Suprapubic skin (tissue), 4 donors: ENCODE measurements at regions not wholly inside any gene's neighbourhood (a gene's known extent, or its start where the extent isn't known, plus 50 kb on each side); places are given as distances from the start of the nearest gene placed in this dataset.

ENCODE experiments used
- DNase-seq, 2 donors: peaks; one replicate each; pipeline ENCODE4 v3.0.0-alpha.2; 2019; ENCODE audit warnings: low spot score in 2 of 2
- H3K27ac ChIP-seq: fragments of 200-600 bp; sonication (generic); one replicate; pipeline ENCODE4 v1.5.1; 2019
- H3K27me3 ChIP-seq: fragments of 200-600 bp; sonication (generic); one replicate; pipeline ENCODE4 v1.5.1; 2019
- H3K36me3 ChIP-seq: fragments of 200-600 bp; sonication (generic); one replicate; pipeline ENCODE4 v1.5.1; 2019
- H3K4me1 ChIP-seq: fragments of 200-600 bp; sonication (generic); one replicate; pipeline ENCODE4 v1.5.1; 2019
- H3K4me3 ChIP-seq: fragments of 200-600 bp; sonication (generic); one replicate; pipeline ENCODE4 v1.5.1; 2019; ENCODE audit warnings: mild to moderate bottlenecking
- H3K9me3 ChIP-seq: fragments of 200-600 bp; sonication (generic); one replicate; pipeline ENCODE4 v1.5.1; 2019
- EP300 ChIP-seq: sonication (generic); formaldehyde crosslinking; IDR thresholded peaks from one replicate; pipeline ENCODE4 v1.6.1; 2017; ENCODE audit warnings: antibody characterized with exemption
- POLR2A ChIP-seq, 2 donors: fragments of 450-650 bp; IDR thresholded peaks; one replicate each; pipeline ENCODE4 v1.6.1; 2017; ENCODE audit warnings: antibody characterized with exemption in 2 of 2, mild to moderate bottlenecking in 2 of 2, moderate library complexity in 2 of 2
- POLR2AphosphoS5 ChIP-seq, 3 donors: sonication (generic); formaldehyde crosslinking; IDR thresholded peaks; one replicate each; pipeline ENCODE4 v1.6.1; 2017; ENCODE audit warnings: antibody characterized with exemption in 3 of 3
- WGBS: methylation state at CpG from one replicate; pipeline ENCODE4 v1.1.5; 2018; 5-methylcytosine and 5-hydroxymethylcytosine counted together
- TF ChIP-seq, protein P1 (sequence below), 2 donors: fragments of 200-600 bp in 1 of 2; fragments of 450-650 bp in 1 of 2; sonication (generic) in 1 of 2; IDR thresholded peaks; one replicate each; pipeline ENCODE4 v1.5.1; 2016 to 2019; ENCODE audit warnings: antibody characterized with exemption in 2 of 2, mild to moderate bottlenecking in 1 of 2, moderate library complexity in 1 of 2

DNA sequence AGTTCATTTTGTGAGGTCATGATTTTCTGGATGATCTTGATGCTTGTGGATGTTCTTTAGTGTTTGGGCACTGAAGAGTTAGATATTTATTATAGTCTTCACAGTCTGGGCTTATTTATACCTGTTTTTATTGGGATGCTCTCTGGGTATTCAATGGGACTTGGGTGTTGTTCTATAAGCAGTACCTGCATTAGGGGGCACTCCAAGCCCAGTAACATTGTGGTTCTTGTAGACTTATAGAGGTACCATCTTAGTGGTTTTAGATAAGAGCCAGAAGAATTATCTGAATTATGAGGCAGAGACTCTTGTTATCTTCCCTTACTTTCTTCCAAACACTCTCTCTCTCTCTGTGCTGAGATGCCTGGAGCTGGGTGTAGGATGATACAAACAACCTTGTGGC lies 470.0 kb downstream of the PIK3C3 start:
- Histone ChIP-seq H3K4me3 (no peak overlapping the region), H3K27me3 (no peaks in the 10 kb centered on the region), H3K9me3 (no peaks in the 10 kb centered on the region), H3K4me1 (no peaks in the 10 kb centered on the region), H3K36me3 (no peaks in the 10 kb centered on the region), H3K27ac (no peak overlapping the region)
- no peak for TF ChIP-seq POLR2A (IDR thresholded peaks at IDR 0.05)
- TF ChIP-seq POLR2AphosphoS5 (IDR thresholded peaks at IDR 0.05), result no peak
- no peak for TF ChIP-seq EP300
- TF ChIP-seq, protein P1, sequence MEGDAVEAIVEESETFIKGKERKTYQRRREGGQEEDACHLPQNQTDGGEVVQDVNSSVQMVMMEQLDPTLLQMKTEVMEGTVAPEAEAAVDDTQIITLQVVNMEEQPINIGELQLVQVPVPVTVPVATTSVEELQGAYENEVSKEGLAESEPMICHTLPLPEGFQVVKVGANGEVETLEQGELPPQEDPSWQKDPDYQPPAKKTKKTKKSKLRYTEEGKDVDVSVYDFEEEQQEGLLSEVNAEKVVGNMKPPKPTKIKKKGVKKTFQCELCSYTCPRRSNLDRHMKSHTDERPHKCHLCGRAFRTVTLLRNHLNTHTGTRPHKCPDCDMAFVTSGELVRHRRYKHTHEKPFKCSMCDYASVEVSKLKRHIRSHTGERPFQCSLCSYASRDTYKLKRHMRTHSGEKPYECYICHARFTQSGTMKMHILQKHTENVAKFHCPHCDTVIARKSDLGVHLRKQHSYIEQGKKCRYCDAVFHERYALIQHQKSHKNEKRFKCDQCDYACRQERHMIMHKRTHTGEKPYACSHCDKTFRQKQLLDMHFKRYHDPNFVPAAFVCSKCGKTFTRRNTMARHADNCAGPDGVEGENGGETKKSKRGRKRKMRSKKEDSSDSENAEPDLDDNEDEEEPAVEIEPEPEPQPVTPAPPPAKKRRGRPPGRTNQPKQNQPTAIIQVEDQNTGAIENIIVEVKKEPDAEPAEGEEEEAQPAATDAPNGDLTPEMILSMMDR (IDR thresholded peaks at IDR 0.05), result no peak
- no peak for DNase-seq

DNA sequence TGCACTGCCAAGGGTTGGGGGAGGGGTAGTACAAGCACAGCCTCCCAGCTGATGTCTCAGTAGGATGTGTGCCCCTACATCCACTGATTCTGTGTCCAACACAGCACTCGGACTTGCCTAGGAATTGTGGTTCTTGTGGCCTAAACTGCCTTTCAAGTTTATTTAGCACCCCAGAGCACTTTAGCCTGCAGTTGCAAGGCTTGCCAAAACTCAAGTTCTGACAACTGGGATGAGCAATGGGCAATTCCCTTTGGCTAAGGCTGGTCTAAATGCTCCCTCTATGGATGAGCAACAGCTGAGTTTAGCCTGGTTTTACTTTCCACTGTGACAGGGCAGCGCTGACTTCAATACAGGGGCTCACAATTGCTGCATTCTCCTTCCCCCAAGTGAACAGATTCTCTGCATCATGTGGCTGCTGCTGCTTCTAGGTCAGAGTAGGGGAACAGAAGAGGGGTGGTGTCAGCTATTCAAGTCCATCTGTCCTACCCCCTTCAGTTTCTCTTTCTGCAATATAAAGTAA lies 471.5 kb downstream of the PIK3C3 start:
- no peak for DNase-seq
- no peaks in the 10 kb centered on the region for H3K27me3 ChIP-seq
- no peaks in the 10 kb centered on the region for H3K4me1 ChIP-seq
- WGBS, result 59% methylated on average over 2 of the region's 2 CpGs
- no peak overlapping the region for H3K27ac ChIP-seq
- no peaks in the 10 kb centered on the region for H3K36me3 ChIP-seq
- H3K4me3 ChIP-seq, result no peak overlapping the region
- H3K9me3 ChIP-seq, result no peaks in the 10 kb centered on the region
- TF ChIP-seq POLR2A (IDR thresholded peaks at IDR 0.05) (no peak), POLR2AphosphoS5 (IDR thresholded peaks at IDR 0.05) (no peak), EP300 (no peak)
- TF ChIP-seq, protein P1 (IDR thresholded peaks at IDR 0.05), result no peak

DNA sequence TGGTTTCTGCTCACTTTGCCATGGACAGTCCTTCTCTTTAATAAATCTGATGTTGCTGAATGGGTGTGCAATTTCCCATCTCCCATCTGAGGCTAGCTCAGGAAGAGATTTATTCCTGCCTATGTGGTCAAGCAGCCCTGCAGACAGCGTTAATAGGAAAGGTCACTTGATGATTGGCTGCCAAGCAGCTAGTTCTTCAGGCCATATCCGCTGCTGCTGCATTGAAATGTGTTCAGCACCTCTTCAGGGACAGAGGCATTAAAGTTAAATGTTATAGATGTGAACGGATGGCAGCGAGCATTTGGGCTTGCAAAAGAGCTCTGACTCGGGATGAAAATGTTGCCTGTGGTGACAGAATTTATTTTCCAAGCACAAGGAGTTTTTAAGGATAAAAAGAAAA lies 474.2 kb downstream of the PIK3C3 start:
- Histone ChIP-seq H3K4me1 (no peaks in the 10 kb centered on the region), H3K4me3 (no peak overlapping the region), H3K27me3 (no peaks in the 10 kb centered on the region), H3K9me3 (no peaks in the 10 kb centered on the region), H3K36me3 (no peaks in the 10 kb centered on the region), H3K27ac (no peak overlapping the region)
- WGBS, result 37% methylated on average over 5 of the region's 5 CpGs
- TF ChIP-seq EP300 (no peak), POLR2A (IDR thresholded peaks at IDR 0.05) (no peak), POLR2AphosphoS5 (IDR thresholded peaks at IDR 0.05) (no peak)
- TF ChIP-seq, protein P1 (IDR thresholded peaks at IDR 0.05), result no peak
- DNase-seq, result no peak

DNA sequence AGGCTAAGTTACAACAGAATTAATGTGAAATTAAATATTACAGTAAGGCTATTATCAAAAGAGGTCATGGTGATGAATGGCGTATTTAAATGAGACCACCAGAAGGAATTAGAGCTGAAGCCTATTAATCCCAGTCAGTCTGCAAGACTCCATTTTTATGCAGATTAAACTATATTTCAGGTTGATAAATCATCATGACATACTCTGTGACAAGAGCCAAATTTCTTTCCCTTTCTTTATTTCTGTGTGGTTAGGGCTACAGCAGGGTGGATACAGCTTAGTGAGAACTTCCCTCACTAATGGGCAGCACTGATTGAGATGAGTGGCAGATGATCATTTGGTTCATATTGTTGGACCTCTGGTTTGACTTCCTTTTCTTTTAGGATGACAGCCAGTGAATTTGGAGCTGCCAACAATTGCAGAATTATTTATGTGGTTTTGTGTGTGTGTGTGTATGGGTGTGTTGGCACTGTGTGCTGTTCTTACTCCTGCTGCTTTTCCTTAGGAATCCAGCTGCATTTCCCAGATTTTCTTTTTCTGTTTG lies 481.3 kb downstream of the PIK3C3 start:
- no peaks in the 10 kb centered on the region for H3K4me1 ChIP-seq
- H3K27me3 ChIP-seq, result no peaks in the 10 kb centered on the region
- WGBS, result 96% methylated on average over 1 of the region's 1 CpG
- no peak overlapping the region for H3K4me3 ChIP-seq
- no peak overlapping the region for H3K27ac ChIP-seq
- no peak for DNase-seq
- H3K9me3 ChIP-seq, result no peaks in the 10 kb centered on the region
- no peak for TF ChIP-seq EP300
- TF ChIP-seq POLR2A (IDR thresholded peaks at IDR 0.05), result no peak
- TF ChIP-seq, protein P1 (IDR thresholded peaks at IDR 0.05), result no peak
- no peak for TF ChIP-seq POLR2AphosphoS5 (IDR thresholded peaks at IDR 0.05)
- no peaks in the 10 kb centered on the region for H3K36me3 ChIP-seq

DNA sequence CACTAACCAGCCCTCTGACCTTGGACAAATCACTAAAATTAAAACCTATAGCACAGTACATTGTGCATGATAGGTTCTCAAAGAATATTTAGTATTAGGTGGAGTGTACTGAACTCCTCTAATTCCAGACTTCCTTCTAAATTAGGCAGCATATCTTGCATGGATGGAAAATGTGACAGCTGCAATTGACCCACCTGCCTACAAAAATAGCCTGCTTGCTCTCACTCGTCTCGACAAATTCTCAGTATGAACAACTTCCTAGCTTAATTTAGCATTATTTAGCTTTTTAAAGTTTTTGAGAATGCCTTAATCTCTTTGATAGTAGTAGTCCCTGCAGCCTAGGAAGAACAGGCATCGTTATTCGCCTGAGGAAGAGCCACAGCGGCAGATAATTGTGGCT lies 482.0 kb downstream of the PIK3C3 start:
- no peak for TF ChIP-seq EP300
- TF ChIP-seq POLR2A (IDR thresholded peaks at IDR 0.05), result no peak
- TF ChIP-seq, protein P1 (IDR thresholded peaks at IDR 0.05), result no peak
- TF ChIP-seq POLR2AphosphoS5 (IDR thresholded peaks at IDR 0.05), result no peak
- Histone ChIP-seq H3K9me3 (no peaks in the 10 kb centered on the region), H3K4me1 (no peaks in the 10 kb centered on the region), H3K36me3 (no peaks in the 10 kb centered on the region), H3K27ac (no peak overlapping the region), H3K27me3 (no peaks in the 10 kb centered on the region), H3K4me3 (no peak overlapping the region)
- no peak for DNase-seq
- 74% methylated on average over 5 of the region's 5 CpGs for WGBS
